ENCODE measurements at regions not wholly inside any gene's neighbourhood (a gene's known extent, or its start where the extent isn't known, plus 50 kb on each side); places are given as distances from the start of the nearest gene placed in this dataset.

- no peak for TF ChIP-seq GATA2 (IDR thresholded peaks at IDR 0.05; ENCODE audit: low read depth, low read length)
- TF ChIP-seq GATA3 (IDR thresholded peaks at IDR 0.05; ENCODE audit: low read depth, low read length), result no peak
Observed at GRCh38 chr5:60210810-60211209, 317.3 kb upstream of the PDE4D start.

Data from SH-SY5Y (cell line).